HepG2 (cell line): ENCODE measurements at regions not wholly inside any gene's neighbourhood (a gene's known extent, or its start where the extent isn't known, plus 50 kb on each side); places are given as distances from the start of the nearest gene placed in this dataset.

Source experiments
- ATAC-seq: fragments of 200-7000 bp; cut with Tn5 transposase; 3 replicates; pipeline ENCODE4 v1.9.1; 2020; ENCODE audit warnings: mild to moderate bottlenecking, moderate library complexity
- BruUV-seq: library from RNA; stranded (reverse); fragments of 400-500 nt; replicated peaks from 2 replicates; lab custom pipeline; 2021; lab: Mats Ljungman, UMichigan
- CTCF ChIA-PET: fragments of 300-600 bp; formaldehyde crosslinking; extraction: SDS; loops from one replicate; lab custom pipeline; 2021; ENCODE audit warnings: low total read pairs, inconsistent platforms, low intra/inter-chr PET ratio; lab: Yijun Ruan, JAX
- POLR2A ChIA-PET: fragments of 350-600 bp; sonication (Branson Sonifier 250); formaldehyde crosslinking; loops from one replicate; lab custom pipeline; 2020; ENCODE audit warnings: antibody characterized with exemption, inconsistent platforms; lab: Yijun Ruan, JAX
- DNase-seq: peaks from one replicate; pipeline ENCODE4 v3.0.0-alpha.2; 2015; ENCODE audit warnings: low spot score
- FAIRE-seq: peaks from 3 replicates; lab custom pipeline; 2011; peaks lifted over from hg19 to GRCh38; lab: Jason Lieb, UNC
- H2AFZ ChIP-seq: one replicate; pipeline ENCODE4 v1.6.1; 2011; ENCODE audit warnings: low read length, inconsistent platforms
- H3K27ac ChIP-seq: fragments of 300-600 bp; 3 replicates; pipeline ENCODE4 v1.8.0; 2011; ENCODE audit warnings: mixed run types, mild to moderate bottlenecking, mixed read lengths, low read length, inconsistent platforms; ENCODE audit not compliant: insufficient read depth; ENCODE audit errors: extremely low read length
- H3K27me3 ChIP-seq, 2 experiments: fragments of 200-600 bp in 1 of 2; 2 replicates in 1 of 2; 3 replicates in 1 of 2; pipeline versions ENCODE4 v1.6.0 to v1.8.0; 2011; ENCODE audit warnings: low read length in 2 of 2, mild to moderate bottlenecking in 2 of 2, moderate library complexity in 2 of 2, inconsistent platforms in 1 of 2; ENCODE audit not compliant: insufficient read depth in 2 of 2, control insufficient read depth in 1 of 2
- H3K36me3 ChIP-seq, 2 experiments: fragments of 200-600 bp in 1 of 2; replicated peaks in 1 of 2; 2 replicates in 1 of 2; 3 replicates in 1 of 2; pipeline versions ENCODE4 v1.5.1 to v1.8.0; 2011; ENCODE audit warnings: low read length in 2 of 2, inconsistent platforms in 1 of 2; ENCODE audit not compliant: insufficient read depth in 2 of 2, control insufficient read depth in 1 of 2
- H3K4me1 ChIP-seq: 2 replicates; pipeline ENCODE4 v1.5.1; 2012; ENCODE audit warnings: low read length, inconsistent platforms; ENCODE audit not compliant: insufficient read depth
- H3K4me2 ChIP-seq: 2 replicates; pipeline ENCODE4 v1.6.0; 2011; ENCODE audit warnings: low read depth, low read length, inconsistent platforms
- H3K4me3 ChIP-seq, 3 experiments: fragments of 200-600 bp in 1 of 3; sonication (generic), shearing (Covaris generic) in 1 of 3; replicated peaks in 1 of 3; 2 replicates each; pipeline ENCODE4 v1.5.1; 2011 to 2016; ENCODE audit warnings: low read length in 3 of 3, inconsistent platforms in 2 of 3, low read depth in 2 of 3, mild to moderate bottlenecking in 2 of 3, control low read depth in 1 of 3, mixed read lengths in 1 of 3; ENCODE audit not compliant: insufficient read depth in 1 of 3
- H3K79me2 ChIP-seq: one replicate; pipeline ENCODE4 v1.6.1; 2011; ENCODE audit warnings: low read length, inconsistent platforms; ENCODE audit not compliant: insufficient read depth
- H3K9ac ChIP-seq: 2 replicates; pipeline ENCODE4 v1.6.0; 2011; ENCODE audit warnings: mild to moderate bottlenecking, low read depth, low read length, inconsistent platforms; ENCODE audit not compliant: insufficient read depth
- H3K9me3 ChIP-seq: 2 replicates; pipeline ENCODE4 v1.5.1; 2012; ENCODE audit warnings: mild to moderate bottlenecking, low read length
- H4K20me1 ChIP-seq: 2 replicates; pipeline ENCODE4 v1.6.0; 2011; ENCODE audit warnings: inconsistent platforms, mild to moderate bottlenecking, low read length, moderate library complexity; ENCODE audit not compliant: insufficient read depth
- CBFB ChIP-seq: sonication (generic); formaldehyde crosslinking; IDR thresholded peaks from 2 replicates; pipeline ENCODE4 v1.4.0; 2020; ENCODE audit warnings: missing genetic modification reagents
- CCDC6 ChIP-seq: sonication (generic); formaldehyde crosslinking; IDR thresholded peaks from 2 replicates; pipeline ENCODE4 v1.8.1; 2022; ENCODE audit warnings: mild to moderate bottlenecking, missing genetic modification reagents, moderate library complexity
- DDIT3 ChIP-seq: sonication (generic); formaldehyde crosslinking; IDR thresholded peaks from 2 replicates; pipeline ENCODE4 v1.4.0; 2020; ENCODE audit warnings: mild to moderate bottlenecking, missing genetic modification reagents
- E2F5 ChIP-seq: sonication (generic); formaldehyde crosslinking; conservative IDR thresholded peaks from 2 replicates; pipeline ENCODE4 v1.4.0; 2020; ENCODE audit warnings: missing genetic modification reagents
- ELF4 ChIP-seq: sonication (generic); formaldehyde crosslinking; IDR thresholded peaks from 2 replicates; pipeline ENCODE4 v1.5.0; 2020; ENCODE audit warnings: missing genetic modification reagents, mild to moderate bottlenecking, moderate library complexity, borderline replicate concordance
- ETV5 ChIP-seq: IDR thresholded peaks from 2 replicates; pipeline ENCODE4 v1.6.1; 2018; ENCODE audit warnings: missing biosample characterization, missing genetic modification reagents, inconsistent platforms, borderline replicate concordance
- GABPB1 ChIP-seq: IDR thresholded peaks from 2 replicates; pipeline ENCODE4 v1.6.1; 2016; ENCODE audit warnings: mild to moderate bottlenecking, missing genetic modification reagents, moderate library complexity, missing compliant biosample characterization
- HOXA5 ChIP-seq: sonication (generic); formaldehyde crosslinking; IDR thresholded peaks from 2 replicates; pipeline ENCODE4 v1.4.0; 2020; ENCODE audit warnings: missing genetic modification reagents
- SP5 ChIP-seq: IDR thresholded peaks from 2 replicates; pipeline ENCODE4 v1.6.1; 2016; ENCODE audit warnings: low read depth, borderline replicate concordance
- TEAD2 ChIP-seq: sonication (generic); formaldehyde crosslinking; IDR thresholded peaks from 2 replicates; pipeline ENCODE4 v1.9.0; 2021; ENCODE audit warnings: missing genetic modification reagents
- ZNF230 ChIP-seq: sonication (generic); formaldehyde crosslinking; IDR thresholded peaks from 2 replicates; pipeline ENCODE4 v1.4.0; 2020; ENCODE audit warnings: mild to moderate bottlenecking, missing genetic modification reagents
- ZNF746 ChIP-seq: sonication (generic); formaldehyde crosslinking; IDR thresholded peaks from 2 replicates; pipeline ENCODE4 v1.8.0; 2022; ENCODE audit warnings: mild to moderate bottlenecking, missing genetic modification reagents
- ZNF770 ChIP-seq: sonication (generic); formaldehyde crosslinking; IDR thresholded peaks from 2 replicates; pipeline ENCODE4 v1.5.0; 2020; ENCODE audit warnings: mild to moderate bottlenecking, missing genetic modification reagents
- WGBS: methylation state at CpG from one replicate; pipeline ENCODE4 v1.1.6; 2017; ENCODE audit warnings: low lambda C conversion rate; 5-methylcytosine and 5-hydroxymethylcytosine counted together
- in situ Hi-C: cut with HindIII; loops from 2 replicates; pipeline ENCODE4 v1.10.0; 2017; ENCODE audit warnings: low pct_unique_long_range_greater_than_20kb; ENCODE audit not compliant: extremely low pct_ligation_motif_present
- intact Hi-C: fragments of 100-400 bp; cut with micrococcal nuclease; formaldehyde crosslinking; loops from one replicate; pipeline ENCODE4 v1.10.0; 2022; ENCODE audit not compliant: unreplicated experiment
- TF ChIP-seq, protein P1 (sequence below): IDR thresholded peaks from 2 replicates; pipeline ENCODE4 v1.6.1; 2018; ENCODE audit warnings: missing genetic modification reagents

- no peak overlapping the region for H3K27ac ChIP-seq
- DNase-seq, result no peak
- H3K4me3 ChIP-seq, result no peak overlapping the region
- no peaks in the 10 kb centered on the region for H3K4me1 ChIP-seq
- H3K9me3 ChIP-seq, result peaks cover 22% of the 10 kb centered on the region; the same call in 1 of the 2 replicates
- H3K27me3 ChIP-seq, result no peaks in the 10 kb centered on the region
- H3K36me3 ChIP-seq, result no peaks in the 10 kb centered on the region
- H3K79me2 ChIP-seq, result no peaks in the 10 kb centered on the region
- WGBS, result 0% methylated on average over 1 of the region's 1 CpG
- POLR2A ChIA-PET, result no interaction called here
- no peak overlapping the region for H3K4me2 ChIP-seq
- CTCF ChIA-PET, result no interaction called here
- no peak for TF ChIP-seq CBFB (CRISPR knock-in tag)
- TF ChIP-seq ELF4 (CRISPR knock-in tag), result no peak
- no peak for TF ChIP-seq DDIT3 (CRISPR knock-in tag)
- TF ChIP-seq ZNF746 (CRISPR knock-in tag), result no peak
- no peak for TF ChIP-seq TEAD2 (CRISPR knock-in tag)
- TF ChIP-seq HOXA5 (CRISPR knock-in tag), result no peak
- no peak for TF ChIP-seq ZNF770
- TF ChIP-seq SP5 (CRISPR knock-in tag), result no peak
- no peak for TF ChIP-seq ZNF230 (CRISPR knock-in tag)
- TF ChIP-seq, protein P1, sequence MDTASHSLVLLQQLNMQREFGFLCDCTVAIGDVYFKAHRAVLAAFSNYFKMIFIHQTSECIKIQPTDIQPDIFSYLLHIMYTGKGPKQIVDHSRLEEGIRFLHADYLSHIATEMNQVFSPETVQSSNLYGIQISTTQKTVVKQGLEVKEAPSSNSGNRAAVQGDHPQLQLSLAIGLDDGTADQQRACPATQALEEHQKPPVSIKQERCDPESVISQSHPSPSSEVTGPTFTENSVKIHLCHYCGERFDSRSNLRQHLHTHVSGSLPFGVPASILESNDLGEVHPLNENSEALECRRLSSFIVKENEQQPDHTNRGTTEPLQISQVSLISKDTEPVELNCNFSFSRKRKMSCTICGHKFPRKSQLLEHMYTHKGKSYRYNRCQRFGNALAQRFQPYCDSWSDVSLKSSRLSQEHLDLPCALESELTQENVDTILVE (CRISPR knock-in tag), result no peak
- TF ChIP-seq E2F5, result no peak
- no peak for TF ChIP-seq CCDC6 (CRISPR knock-in tag)
- no peak for TF ChIP-seq GABPB1
- TF ChIP-seq ETV5 (CRISPR knock-in tag), result no peak
- no peaks in the 10 kb centered on the region for H4K20me1 ChIP-seq
- ATAC-seq, result no peak
- BruUV-seq, result no TSS peak
- H2AFZ ChIP-seq, result no peak overlapping the region
- H3K9ac ChIP-seq, result no peak overlapping the region
- FAIRE-seq, result no peak
- in situ Hi-C loops (no loop called here), intact Hi-C loops (no loop called here)
Observed at GRCh38 chr2:154568413-154568812, 130.1 kb upstream of the KCNJ3 start.
